Upper lobe of right lung (tissue), 1 donor: ENCODE measurements at regions not wholly inside any gene's neighbourhood (a gene's known extent, or its start where the extent isn't known, plus 50 kb on each side); places are given as distances from the start of the nearest gene placed in this dataset.

Source experiments
- ATAC-seq: fragments of 200-7000 bp; cut with Tn5 transposase; one replicate; pipeline ENCODE4 v1.9.1; 2020; ENCODE audit warnings: mild to moderate bottlenecking, moderate library complexity
- DNase-seq: peaks from one replicate; pipeline ENCODE4 v3.0.0-alpha.2; 2020
- H3K27ac ChIP-seq: fragments of 200-600 bp; one replicate; pipeline ENCODE4 v1.8.0; 2022
- H3K27me3 ChIP-seq: fragments of 200-600 bp; one replicate; pipeline ENCODE4 v1.8.0; 2022; ENCODE audit warnings: mild to moderate bottlenecking
- H3K36me3 ChIP-seq: fragments of 200-600 bp; one replicate; pipeline ENCODE4 v1.8.0; 2022
- H3K4me1 ChIP-seq: fragments of 200-600 bp; one replicate; pipeline ENCODE4 v1.8.0; 2022
- H3K4me3 ChIP-seq: fragments of 200-600 bp; one replicate; pipeline ENCODE4 v1.8.0; 2022; ENCODE audit warnings: mild to moderate bottlenecking
- H3K9me3 ChIP-seq: fragments of 200-600 bp; one replicate; pipeline ENCODE4 v1.8.0; 2022
- CTCF ChIP-seq: fragments of 200-600 bp; IDR thresholded peaks from one replicate; pipeline ENCODE4 v1.8.0; 2022; ENCODE audit warnings: antibody characterized with exemption
- intact Hi-C: fragments of 100-400 bp; cut with DNase I; formaldehyde crosslinking; loops from one replicate; pipeline ENCODE4 v1.11.0; 2022
- donor health status: DM: no; HTN: yes; CAD: no; lungs with severe emphysema.

GRCh38 chr16:16945207-16945606, 525.6 kb downstream of the XYLT1 start:
- ATAC-seq = no peak
- no peak for TF ChIP-seq CTCF
- Histone ChIP-seq H3K4me1 (no peaks in the 10 kb centered on the region), H3K4me3 (no peak overlapping the region), H3K36me3 (no peaks in the 10 kb centered on the region), H3K9me3 (no peaks in the 10 kb centered on the region), H3K27ac (no peak overlapping the region), H3K27me3 (no peaks in the 10 kb centered on the region)
- DNase-seq = no peak
- intact Hi-C loops = no loop called here

- Histone ChIP-seq H3K4me3 (no peak overlapping the region), H3K4me1 (no peaks in the 10 kb centered on the region), H3K9me3 (no peaks in the 10 kb centered on the region), H3K36me3 (no peaks in the 10 kb centered on the region), H3K27me3 (peaks cover 8% of the 10 kb centered on the region), H3K27ac (no peak overlapping the region)
- no peak for TF ChIP-seq CTCF
- no peak for DNase-seq
- intact Hi-C loops = no loop called here
- no peak for ATAC-seq
Measured at GRCh38 chr16:16956376-16956775, 514.4 kb downstream of the XYLT1 start.

- Histone ChIP-seq H3K36me3 (no peaks in the 10 kb centered on the region), H3K27me3 (peaks cover 8% of the 10 kb centered on the region), H3K9me3 (no peaks in the 10 kb centered on the region), H3K27ac (no peak overlapping the region), H3K4me1 (no peaks in the 10 kb centered on the region), H3K4me3 (no peak overlapping the region)
- intact Hi-C loops = no loop called here
- TF ChIP-seq CTCF = no peak
- DNase-seq (no peak), ATAC-seq (no peak)
Measured at GRCh38 chr16:16960785-16961184, 510.0 kb downstream of the XYLT1 start.

GRCh38 chr16:16966439-16966838, 504.3 kb downstream of the XYLT1 start:
- Histone ChIP-seq H3K27me3 (peaks cover 4% of the 10 kb centered on the region), H3K36me3 (no peaks in the 10 kb centered on the region), H3K4me1 (no peaks in the 10 kb centered on the region), H3K4me3 (no peak overlapping the region), H3K9me3 (no peaks in the 10 kb centered on the region), H3K27ac (no peak overlapping the region)
- intact Hi-C loops = no loop called here
- no peak for TF ChIP-seq CTCF
- no peak for ATAC-seq
- no peak for DNase-seq

GRCh38 chr16:16971042-16971441, 499.7 kb downstream of the XYLT1 start:
- H3K27me3 ChIP-seq = peaks cover 13% of the 10 kb centered on the region
- DNase-seq = no peak
- no peak for ATAC-seq
- no peak overlapping the region for H3K4me3 ChIP-seq
- no peaks in the 10 kb centered on the region for H3K4me1 ChIP-seq
- no peak overlapping the region for H3K27ac ChIP-seq
- H3K36me3 ChIP-seq = no peaks in the 10 kb centered on the region
- TF ChIP-seq CTCF = no peak
- intact Hi-C loops = no loop called here
- no peaks in the 10 kb centered on the region for H3K9me3 ChIP-seq

- TF ChIP-seq CTCF = no peak
- DNase-seq = no peak
- ATAC-seq = no peak
- Histone ChIP-seq H3K4me3 (no peak overlapping the region), H3K36me3 (no peaks in the 10 kb centered on the region), H3K27me3 (peaks cover 13% of the 10 kb centered on the region), H3K27ac (no peak overlapping the region), H3K9me3 (no peaks in the 10 kb centered on the region), H3K4me1 (no peaks in the 10 kb centered on the region)
- intact Hi-C loops = no loop called here
Measured at GRCh38 chr16:16972831-16973230, 497.9 kb downstream of the XYLT1 start.
